ENCODE measurements at regions not wholly inside any gene's neighbourhood (a gene's known extent, or its start where the extent isn't known, plus 50 kb on each side); places are given as distances from the start of the nearest gene placed in this dataset.

- TF ChIP-seq CTCF (IDR thresholded peaks at IDR 0.05; ENCODE audit: low read depth, low read length) (no peak), POLR2A (IDR thresholded peaks at IDR 0.05; ENCODE audit: extremely low read depth, insufficient read length) (no peak), MAX (IDR thresholded peaks at IDR 0.05; ENCODE audit: low read depth, low read length) (no peak), MYC (IDR thresholded peaks at IDR 0.05; ENCODE audit: low read depth, low read length) (no peak)
Observed at GRCh38 chr13:22311734-22312404, 641.0 kb downstream of the FGF9 start.
